H1 (cell line): ENCODE measurements at regions not wholly inside any gene's neighbourhood (a gene's known extent, or its start where the extent isn't known, plus 50 kb on each side); places are given as distances from the start of the nearest gene placed in this dataset.

Source experiments
- CBX5 ChIP-seq: fragments of 300-800, 300-1000 bp; sonication (generic); IDR thresholded peaks from 2 replicates; pipeline ENCODE4 v1.7.1; 2016; ENCODE audit warnings: antibody characterized with exemption, low read length, low read depth
- JUN ChIP-seq: IDR thresholded peaks from 2 replicates; pipeline ENCODE4 v1.6.1; 2011; ENCODE audit warnings: low read depth, mild to moderate bottlenecking, improper control_type of control experiment, low read length
- POLR2A ChIP-seq, 2 experiments: IDR thresholded peaks; 1 replicate in 1 of 2; 2 replicates in 1 of 2; pipeline ENCODE4 v1.6.1; 2011; ENCODE audit warnings: low read depth in 2 of 2, low read length in 2 of 2, mild to moderate bottlenecking in 2 of 2; ENCODE audit errors: control extremely low read depth in 1 of 2

- TF ChIP-seq CBX5 (no peak), POLR2A (IDR thresholded peaks at IDR 0.05; ENCODE audit: control extremely low read depth in 1 of 2, low read depth in 2 of 2, low read length in 2 of 2) (no peak), JUN (no peak)
Observed at GRCh38 chr14:65356327-65356836, 56.1 kb upstream of the FUT8 start.
